Astrocyte of the spinal cord (primary cell): ENCODE measurements at regions not wholly inside any gene's neighbourhood (a gene's known extent, or its start where the extent isn't known, plus 50 kb on each side); places are given as distances from the start of the nearest gene placed in this dataset.
"Not testable (repeated sequence)": the region's sequence is repeated elsewhere in the genome, so short reads cannot be mapped to it uniquely, and the experiment has no call there.

Experiments
- DNase-seq: peaks from one replicate; pipeline ENCODE4 v3.0.0; 2011; ENCODE audit warnings: low read depth, low spot score
- H3K4me3 ChIP-seq: 2 replicates; pipeline ENCODE4 v1.5.1; 2011; ENCODE audit warnings: low read depth, mild to moderate bottlenecking, low read length, moderate library complexity
- CTCF ChIP-seq: IDR thresholded peaks from 2 replicates; pipeline ENCODE4 v1.5.1; 2012; ENCODE audit warnings: low read depth, mild to moderate bottlenecking, low read length, inconsistent platforms
- in situ Hi-C: cut with HindIII; loops from 2 replicates; pipeline ENCODE4 v1.10.0; 2017; ENCODE audit warnings: low sequenced_read_pairs

GRCh38 chr16:87152221-87152755 is 164.9 kb downstream of the C16orf95 start:
- no peak overlapping the region for H3K4me3 ChIP-seq
- TF ChIP-seq CTCF: no peak
- in situ Hi-C loops: no loop called here
- DNase-seq: no peak

- DNase-seq: no peak
- TF ChIP-seq CTCF: no peak
- in situ Hi-C loops: no loop called here
Observed at GRCh38 chr16:87153326-87153725, 163.9 kb downstream of the C16orf95 start.

GRCh38 chr16:87155315-87155714 is 161.9 kb downstream of the C16orf95 start:
- in situ Hi-C loops, DNase-seq, H3K4me3 ChIP-seq: not testable (repeated sequence)

More at GRCh38 chr16:87153326-87153725, 163.9 kb downstream of the C16orf95 start:
- H3K4me3 ChIP-seq: no peak overlapping the region

GRCh38 chr16:87156195-87156594 is 161.0 kb downstream of the C16orf95 start:
- in situ Hi-C loops: no loop called here
- H3K4me3 ChIP-seq: no peak overlapping the region
- no peak for TF ChIP-seq CTCF
- no peak for DNase-seq

GRCh38 chr16:87160234-87160636 is 157.0 kb downstream of the C16orf95 start:
- H3K4me3 ChIP-seq: no peak overlapping the region
- no peak for TF ChIP-seq CTCF
- DNase-seq: no peak
- in situ Hi-C loops: no loop called here

GRCh38 chr16:87160701-87161337 is 156.4 kb downstream of the C16orf95 start:
- TF ChIP-seq CTCF: no peak
- no peak for DNase-seq
- no peak overlapping the region for H3K4me3 ChIP-seq
- in situ Hi-C loops: no loop called here

- H3K4me3 ChIP-seq, in situ Hi-C loops, DNase-seq: not testable (repeated sequence)
Observed at GRCh38 chr16:87161410-87161809, 155.8 kb downstream of the C16orf95 start.
